22Rv1 (cell line): ENCODE measurements at regions not wholly inside any gene's neighbourhood (a gene's known extent, or its start where the extent isn't known, plus 50 kb on each side); places are given as distances from the start of the nearest gene placed in this dataset.

Experiments used
- ZFX ChIP-seq: fragments of 450-650 bp; IDR thresholded peaks from 2 replicates; pipeline ENCODE4 v1.6.1; 2017; ENCODE audit warnings: antibody characterized with exemption, borderline replicate concordance
- TF ChIP-seq, protein P1 (sequence below): fragments of 450-650 bp; IDR thresholded peaks from 2 replicates; pipeline ENCODE4 v1.5.1; 2017; ENCODE audit warnings: mild to moderate bottlenecking

DNA sequence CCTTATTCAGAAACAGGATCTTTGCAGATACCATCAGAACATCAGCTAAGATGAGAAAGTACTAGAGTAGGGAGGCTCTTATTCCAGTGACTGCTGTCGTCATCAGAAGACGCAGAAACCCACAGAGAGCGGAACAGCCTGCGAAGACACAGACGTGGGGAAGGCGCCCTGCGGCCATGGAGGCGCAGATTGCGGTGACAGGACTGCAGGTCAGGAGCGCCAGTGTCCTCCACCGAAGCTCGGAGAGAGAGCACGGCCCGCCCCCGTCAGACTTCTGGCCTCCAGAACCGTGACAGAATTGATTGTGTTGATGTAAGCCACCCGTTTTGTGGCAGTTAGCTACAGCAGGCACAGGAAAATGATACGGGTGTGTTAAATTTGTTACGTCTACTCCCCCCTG is 275.5 kb downstream of the EFNB2 start:
- TF ChIP-seq, protein P1, sequence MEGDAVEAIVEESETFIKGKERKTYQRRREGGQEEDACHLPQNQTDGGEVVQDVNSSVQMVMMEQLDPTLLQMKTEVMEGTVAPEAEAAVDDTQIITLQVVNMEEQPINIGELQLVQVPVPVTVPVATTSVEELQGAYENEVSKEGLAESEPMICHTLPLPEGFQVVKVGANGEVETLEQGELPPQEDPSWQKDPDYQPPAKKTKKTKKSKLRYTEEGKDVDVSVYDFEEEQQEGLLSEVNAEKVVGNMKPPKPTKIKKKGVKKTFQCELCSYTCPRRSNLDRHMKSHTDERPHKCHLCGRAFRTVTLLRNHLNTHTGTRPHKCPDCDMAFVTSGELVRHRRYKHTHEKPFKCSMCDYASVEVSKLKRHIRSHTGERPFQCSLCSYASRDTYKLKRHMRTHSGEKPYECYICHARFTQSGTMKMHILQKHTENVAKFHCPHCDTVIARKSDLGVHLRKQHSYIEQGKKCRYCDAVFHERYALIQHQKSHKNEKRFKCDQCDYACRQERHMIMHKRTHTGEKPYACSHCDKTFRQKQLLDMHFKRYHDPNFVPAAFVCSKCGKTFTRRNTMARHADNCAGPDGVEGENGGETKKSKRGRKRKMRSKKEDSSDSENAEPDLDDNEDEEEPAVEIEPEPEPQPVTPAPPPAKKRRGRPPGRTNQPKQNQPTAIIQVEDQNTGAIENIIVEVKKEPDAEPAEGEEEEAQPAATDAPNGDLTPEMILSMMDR: no peak
- no peak for TF ChIP-seq ZFX
